HL-60 (cell line): ENCODE measurements at regions not wholly inside any gene's neighbourhood (a gene's known extent, or its start where the extent isn't known, plus 50 kb on each side); places are given as distances from the start of the nearest gene placed in this dataset.

Source experiments
- POLR2AphosphoS5 ChIP-seq: IDR thresholded peaks from 2 replicates; pipeline ENCODE4 v1.6.1; 2012; ENCODE audit warnings: low read depth
- REST ChIP-seq: IDR thresholded peaks from 2 replicates; pipeline ENCODE4 v1.6.1; 2012; ENCODE audit warnings: low read depth; ENCODE audit not compliant: insufficient replicate concordance
- SPI1 ChIP-seq: IDR thresholded peaks from 2 replicates; pipeline ENCODE4 v1.6.1; 2012; ENCODE audit warnings: low read depth, mild to moderate bottlenecking, borderline replicate concordance
- TF ChIP-seq, protein P1 (sequence below): IDR thresholded peaks from one replicate; pipeline ENCODE4 v1.5.1; 2011; ENCODE audit warnings: low read length, control low read depth, inconsistent platforms; ENCODE audit not compliant: insufficient read depth

DNA sequence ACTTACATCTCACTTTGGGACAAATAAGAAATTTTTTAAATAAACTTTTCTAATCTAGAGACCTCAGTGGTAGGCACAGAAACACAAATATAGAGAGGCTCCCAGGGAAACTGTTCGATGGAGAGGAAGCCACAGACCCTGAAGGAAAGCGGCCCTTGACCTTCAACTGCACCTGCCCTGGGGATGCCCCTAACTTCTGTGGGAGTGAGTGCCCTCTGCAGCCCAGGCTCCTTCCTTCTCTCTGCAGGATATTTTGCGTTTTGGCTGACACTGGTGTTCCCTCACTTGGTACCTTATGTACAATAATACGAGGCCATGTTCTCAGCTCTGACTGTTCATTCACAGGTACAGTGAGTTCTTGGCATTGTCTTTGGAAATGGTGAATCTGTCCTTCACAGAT is 64.8 kb upstream of the MAL start:
- TF ChIP-seq, protein P1, sequence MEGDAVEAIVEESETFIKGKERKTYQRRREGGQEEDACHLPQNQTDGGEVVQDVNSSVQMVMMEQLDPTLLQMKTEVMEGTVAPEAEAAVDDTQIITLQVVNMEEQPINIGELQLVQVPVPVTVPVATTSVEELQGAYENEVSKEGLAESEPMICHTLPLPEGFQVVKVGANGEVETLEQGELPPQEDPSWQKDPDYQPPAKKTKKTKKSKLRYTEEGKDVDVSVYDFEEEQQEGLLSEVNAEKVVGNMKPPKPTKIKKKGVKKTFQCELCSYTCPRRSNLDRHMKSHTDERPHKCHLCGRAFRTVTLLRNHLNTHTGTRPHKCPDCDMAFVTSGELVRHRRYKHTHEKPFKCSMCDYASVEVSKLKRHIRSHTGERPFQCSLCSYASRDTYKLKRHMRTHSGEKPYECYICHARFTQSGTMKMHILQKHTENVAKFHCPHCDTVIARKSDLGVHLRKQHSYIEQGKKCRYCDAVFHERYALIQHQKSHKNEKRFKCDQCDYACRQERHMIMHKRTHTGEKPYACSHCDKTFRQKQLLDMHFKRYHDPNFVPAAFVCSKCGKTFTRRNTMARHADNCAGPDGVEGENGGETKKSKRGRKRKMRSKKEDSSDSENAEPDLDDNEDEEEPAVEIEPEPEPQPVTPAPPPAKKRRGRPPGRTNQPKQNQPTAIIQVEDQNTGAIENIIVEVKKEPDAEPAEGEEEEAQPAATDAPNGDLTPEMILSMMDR = no peak
- TF ChIP-seq REST = no peak
- no peak for TF ChIP-seq SPI1
- TF ChIP-seq POLR2AphosphoS5 = no peak
